IPS-18a (cell line): ENCODE measurements at regions not wholly inside any gene's neighbourhood (a gene's known extent, or its start where the extent isn't known, plus 50 kb on each side); places are given as distances from the start of the nearest gene placed in this dataset.
"Not testable (repeated sequence)": the region's sequence is repeated elsewhere in the genome, so short reads cannot be mapped to it uniquely, and the experiment has no call there.

ENCODE experiments used
- H3K27ac ChIP-seq: one replicate; pipeline ENCODE4 v1.5.1; 2013; ENCODE audit warnings: low read length
- H3K27me3 ChIP-seq: one replicate; pipeline ENCODE4 v1.6.1; 2013; ENCODE audit warnings: mild to moderate bottlenecking, low read length; ENCODE audit not compliant: control insufficient read depth, insufficient read depth
- H3K36me3 ChIP-seq: one replicate; pipeline ENCODE4 v1.6.1; 2013; ENCODE audit warnings: low read depth, low read length; ENCODE audit not compliant: control insufficient read depth
- H3K4me1 ChIP-seq: one replicate; pipeline ENCODE4 v1.6.1; 2013; ENCODE audit warnings: low read depth, low read length; ENCODE audit not compliant: control insufficient read depth
- H3K4me3 ChIP-seq: one replicate; pipeline ENCODE4 v1.5.1; 2013; ENCODE audit warnings: low read length
- H3K9ac ChIP-seq: one replicate; pipeline ENCODE4 v1.6.1; 2013; ENCODE audit warnings: mild to moderate bottlenecking, low read length, moderate library complexity
- H3K9me3 ChIP-seq: one replicate; pipeline ENCODE4 v1.6.1; 2013; ENCODE audit warnings: low read depth, low read length; ENCODE audit not compliant: control insufficient read depth

DNA sequence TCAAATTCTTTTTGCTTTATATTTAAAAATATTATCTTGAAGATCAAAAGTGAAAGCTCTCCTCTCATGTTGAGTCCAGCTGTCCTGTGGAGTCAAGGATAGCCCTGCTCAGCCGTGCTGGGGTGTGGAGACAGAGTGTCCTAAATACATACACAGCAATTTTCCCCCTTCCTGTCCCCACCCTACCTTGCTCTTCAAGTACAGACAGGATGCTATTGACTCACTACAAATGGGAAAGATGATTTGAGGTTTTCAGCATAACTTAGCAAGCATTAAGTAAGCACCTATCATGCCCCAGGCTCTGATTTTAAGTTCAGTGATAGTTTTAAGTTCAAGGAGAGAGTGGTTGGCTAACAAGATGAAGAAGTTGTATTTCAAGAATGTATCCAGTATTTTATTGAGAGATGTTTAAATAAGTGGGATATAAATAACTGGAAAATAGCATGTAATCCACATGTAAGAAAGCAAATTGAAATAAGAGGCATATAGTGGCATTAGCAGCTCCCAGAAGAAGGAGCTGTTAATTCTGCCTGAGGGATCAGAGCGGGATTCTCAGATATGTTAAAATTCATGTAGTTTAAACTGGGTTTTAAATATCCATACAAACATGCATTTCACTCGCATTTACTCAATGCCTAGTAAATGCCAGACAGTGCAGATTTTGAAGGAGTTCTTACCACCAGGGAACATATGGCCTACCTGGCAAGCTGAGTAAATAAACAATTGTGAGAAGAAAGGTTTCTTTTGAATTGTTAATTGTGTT is 183.5 kb upstream of the ANKFN1 start:
- no peaks in the 10 kb centered on the region for H3K9me3 ChIP-seq
- H3K27ac ChIP-seq = no peak overlapping the region
- no peaks in the 10 kb centered on the region for H3K27me3 ChIP-seq
- H3K4me1 ChIP-seq = peaks cover 10% of the 10 kb centered on the region
- no peaks in the 10 kb centered on the region for H3K36me3 ChIP-seq
- no peak overlapping the region for H3K9ac ChIP-seq
- no peak overlapping the region for H3K4me3 ChIP-seq

DNA sequence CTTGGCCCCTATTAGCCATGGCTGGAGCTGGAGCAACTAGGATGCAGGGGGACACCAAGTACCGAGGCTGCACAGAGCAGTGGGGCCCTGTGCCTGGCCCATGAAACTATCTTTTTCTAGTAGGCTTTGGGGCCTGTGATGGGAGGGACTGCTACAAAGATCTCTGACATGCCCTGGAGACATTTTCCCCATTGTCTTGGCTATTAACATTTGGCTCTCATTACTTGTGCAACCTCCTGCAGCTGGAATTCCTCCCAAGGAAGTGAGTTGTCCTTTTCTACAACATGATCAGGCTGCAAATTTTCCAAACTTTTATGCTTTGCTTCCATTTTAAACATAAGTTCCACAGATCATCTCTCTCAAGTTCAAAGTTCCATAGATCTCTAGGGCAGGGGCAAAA is 174.7 kb upstream of the ANKFN1 start:
- Histone ChIP-seq H3K27me3 (no peaks in the 10 kb centered on the region), H3K4me1 (no peaks in the 10 kb centered on the region), H3K4me3 (no peak overlapping the region), H3K9me3 (no peaks in the 10 kb centered on the region), H3K27ac (no peak overlapping the region), H3K36me3 (no peaks in the 10 kb centered on the region), H3K9ac (no peak overlapping the region)

DNA sequence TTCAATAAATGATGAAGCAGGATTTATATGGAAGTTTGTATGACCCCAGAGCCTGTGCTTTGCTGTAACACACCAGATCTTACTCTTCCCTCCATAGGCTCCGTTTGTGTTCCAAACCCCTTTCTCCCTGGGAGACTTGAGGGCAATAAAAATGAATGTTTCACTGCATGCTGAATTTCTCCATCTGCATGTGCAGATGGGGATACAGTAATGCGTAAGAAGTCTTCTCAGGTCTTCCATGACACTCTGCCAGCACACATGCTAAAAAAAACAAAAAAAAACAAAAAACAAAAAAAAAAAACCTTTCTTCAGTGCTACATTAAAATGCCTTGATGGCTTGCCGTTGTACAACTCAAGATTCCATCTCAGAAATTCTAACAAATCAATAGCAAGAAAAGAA is 170.2 kb upstream of the ANKFN1 start:
- Histone ChIP-seq H3K27me3 (no peaks in the 10 kb centered on the region), H3K9ac (no peak overlapping the region), H3K9me3 (no peaks in the 10 kb centered on the region), H3K4me1 (no peaks in the 10 kb centered on the region), H3K36me3 (no peaks in the 10 kb centered on the region), H3K27ac (no peak overlapping the region), H3K4me3 (no peak overlapping the region)

DNA sequence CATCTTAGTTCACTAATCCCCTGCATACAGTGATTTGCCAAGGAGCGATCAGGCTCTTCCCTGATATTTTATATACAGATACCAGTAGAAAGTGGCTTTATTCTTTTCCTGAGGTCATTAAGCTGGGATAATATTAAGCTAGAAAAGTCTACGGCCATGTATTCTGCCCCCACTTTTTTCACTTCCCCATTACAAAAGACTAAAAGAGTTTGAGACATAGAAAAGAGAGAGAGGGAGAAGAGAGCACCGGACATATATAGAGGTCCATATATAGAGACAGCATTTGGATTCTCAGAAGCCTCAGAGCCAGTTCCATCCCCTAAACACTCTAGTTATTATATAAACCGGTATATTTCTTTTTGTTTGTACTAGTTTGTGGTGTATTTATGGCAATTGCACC is 166.5 kb upstream of the ANKFN1 start:
- Histone ChIP-seq H3K27me3 (no peaks in the 10 kb centered on the region), H3K9ac (no peak overlapping the region), H3K27ac (no peak overlapping the region), H3K36me3 (no peaks in the 10 kb centered on the region), H3K4me3 (no peak overlapping the region), H3K9me3 (no peaks in the 10 kb centered on the region), H3K4me1 (no peaks in the 10 kb centered on the region)

DNA sequence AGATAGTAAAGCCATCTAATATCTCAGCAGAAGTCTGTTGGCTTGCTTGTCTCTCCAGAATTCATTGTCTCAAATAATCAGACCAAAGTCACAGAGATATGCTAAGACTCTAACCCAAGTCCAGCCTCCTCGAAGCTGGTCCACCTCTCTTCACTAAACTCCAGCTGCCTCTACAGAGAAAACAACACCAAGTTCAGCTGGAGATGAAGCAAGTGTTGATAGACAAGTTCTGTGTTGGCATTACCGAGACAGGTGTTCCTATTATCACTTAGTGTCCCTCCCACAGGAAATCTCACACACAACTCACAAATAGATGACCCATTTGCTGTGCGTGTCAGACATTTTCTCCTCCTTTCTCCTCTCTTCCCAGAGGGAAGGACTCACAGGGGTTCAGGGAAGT is 164.4 kb upstream of the ANKFN1 start:
- no peak overlapping the region for H3K27ac ChIP-seq
- no peaks in the 10 kb centered on the region for H3K36me3 ChIP-seq
- no peaks in the 10 kb centered on the region for H3K9me3 ChIP-seq
- no peak overlapping the region for H3K9ac ChIP-seq
- H3K4me1 ChIP-seq = no peaks in the 10 kb centered on the region
- H3K27me3 ChIP-seq = no peaks in the 10 kb centered on the region
- H3K4me3 ChIP-seq = no peak overlapping the region

DNA sequence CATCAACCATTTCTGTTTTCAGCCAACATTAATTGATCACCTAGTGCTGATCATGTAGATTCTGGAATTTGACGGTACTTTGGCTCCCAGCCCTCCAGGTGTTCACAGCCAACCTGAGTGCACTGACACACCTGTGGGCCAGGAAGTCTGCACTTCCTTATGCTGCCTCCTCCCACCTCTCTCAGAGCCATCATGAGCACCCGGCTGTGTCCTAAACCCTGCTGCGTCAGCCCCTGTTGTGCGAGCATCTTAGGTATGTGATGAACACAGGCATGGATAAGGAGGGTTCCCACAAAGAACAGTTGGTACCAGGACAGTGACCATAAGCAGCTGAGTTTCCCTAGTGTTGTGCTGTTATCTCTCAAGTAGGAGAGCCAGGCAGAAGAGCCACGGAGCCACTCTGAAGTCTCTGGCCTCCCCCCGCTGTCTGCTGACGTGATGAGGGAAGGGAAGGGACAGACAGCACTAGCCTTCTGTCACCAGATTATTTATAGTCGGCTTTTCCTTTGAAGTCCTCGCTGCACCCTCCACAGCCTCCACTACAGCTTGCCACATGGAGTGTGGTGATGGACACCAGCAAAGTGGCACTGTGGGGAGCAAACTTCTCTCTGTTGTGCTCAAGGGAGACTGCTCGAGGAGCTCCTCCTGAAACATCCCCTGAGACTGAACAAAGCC is 162.8 kb upstream of the ANKFN1 start:
- H3K4me3 ChIP-seq = no peak overlapping the region
- H3K27ac ChIP-seq = no peak overlapping the region
- no peaks in the 10 kb centered on the region for H3K4me1 ChIP-seq
- H3K27me3 ChIP-seq = no peaks in the 10 kb centered on the region
- no peaks in the 10 kb centered on the region for H3K36me3 ChIP-seq
- no peak overlapping the region for H3K9ac ChIP-seq
- H3K9me3 ChIP-seq = no peaks in the 10 kb centered on the region

DNA sequence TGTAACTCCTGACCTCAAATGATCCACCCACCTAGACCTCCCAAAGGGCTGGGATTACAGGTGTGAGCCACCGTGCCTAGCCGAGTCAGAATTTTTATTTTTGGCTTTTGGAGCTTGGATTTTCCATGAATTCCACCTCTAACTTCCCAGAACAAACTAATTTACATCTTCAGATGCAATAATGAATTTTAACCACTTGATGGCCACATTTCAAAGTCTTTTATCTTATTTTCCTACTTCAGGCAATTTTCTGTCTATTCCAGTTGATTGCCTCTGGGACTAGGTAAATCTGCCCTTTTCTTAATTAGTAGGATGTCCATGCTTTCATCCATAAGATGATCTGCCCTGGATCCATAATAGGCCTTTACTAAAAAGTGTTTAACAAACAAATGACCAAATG is 156.4 kb upstream of the ANKFN1 start:
- Histone ChIP-seq H3K4me3 (no peak overlapping the region), H3K4me1 (no peaks in the 10 kb centered on the region), H3K36me3 (no peaks in the 10 kb centered on the region), H3K27ac (no peak overlapping the region), H3K9me3 (peaks cover under 1% of the 10 kb centered on the region), H3K9ac (no peak overlapping the region), H3K27me3 (no peaks in the 10 kb centered on the region)

DNA sequence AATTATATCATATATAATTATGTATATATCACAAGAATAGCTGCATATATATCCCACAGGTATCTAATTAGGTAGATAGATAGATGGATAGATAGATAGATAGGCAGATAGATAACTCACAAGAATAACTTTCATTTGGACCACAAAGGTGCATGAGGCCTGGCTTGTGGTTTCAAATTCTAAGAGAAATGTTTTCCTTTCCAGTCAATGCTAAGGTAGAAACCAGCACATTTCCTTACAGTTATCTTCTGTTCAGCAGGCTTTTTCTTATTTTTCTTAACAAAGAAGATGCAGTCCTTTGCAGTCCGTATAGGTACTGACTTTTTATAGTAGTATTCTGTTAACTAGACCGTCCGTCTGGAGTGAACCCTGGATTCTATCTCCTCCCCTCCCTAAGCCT is 152.9 kb upstream of the ANKFN1 start:
- Histone ChIP-seq H3K4me3 (no peak overlapping the region), H3K9ac (no peak overlapping the region), H3K4me1 (no peaks in the 10 kb centered on the region), H3K36me3 (no peaks in the 10 kb centered on the region), H3K9me3 (peaks cover 4% of the 10 kb centered on the region), H3K27ac (no peak overlapping the region), H3K27me3 (no peaks in the 10 kb centered on the region)

DNA sequence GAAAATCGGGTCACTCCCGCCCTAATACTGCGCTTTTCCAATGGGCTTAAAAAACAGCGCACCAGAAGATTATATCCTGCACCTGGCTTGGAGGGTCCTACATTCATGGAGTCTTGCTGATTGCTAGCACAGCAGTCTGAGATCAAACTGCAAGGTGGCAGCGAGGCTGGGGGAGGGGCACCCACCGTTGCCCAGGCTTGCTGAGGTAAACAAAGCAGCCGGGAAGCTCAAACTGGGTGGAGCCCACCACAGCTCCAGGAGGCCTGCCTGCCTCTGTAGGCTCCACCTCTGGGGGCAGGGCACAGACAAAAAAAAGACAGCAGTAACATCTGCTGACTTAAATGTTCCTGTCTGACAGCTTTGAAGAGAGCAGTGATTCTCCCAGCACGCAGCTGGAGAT is 150.6 kb upstream of the ANKFN1 start:
- H3K27ac ChIP-seq, H3K36me3 ChIP-seq, H3K9me3 ChIP-seq, H3K9ac ChIP-seq, H3K27me3 ChIP-seq, H3K4me1 ChIP-seq, H3K4me3 ChIP-seq: not testable (repeated sequence)

DNA sequence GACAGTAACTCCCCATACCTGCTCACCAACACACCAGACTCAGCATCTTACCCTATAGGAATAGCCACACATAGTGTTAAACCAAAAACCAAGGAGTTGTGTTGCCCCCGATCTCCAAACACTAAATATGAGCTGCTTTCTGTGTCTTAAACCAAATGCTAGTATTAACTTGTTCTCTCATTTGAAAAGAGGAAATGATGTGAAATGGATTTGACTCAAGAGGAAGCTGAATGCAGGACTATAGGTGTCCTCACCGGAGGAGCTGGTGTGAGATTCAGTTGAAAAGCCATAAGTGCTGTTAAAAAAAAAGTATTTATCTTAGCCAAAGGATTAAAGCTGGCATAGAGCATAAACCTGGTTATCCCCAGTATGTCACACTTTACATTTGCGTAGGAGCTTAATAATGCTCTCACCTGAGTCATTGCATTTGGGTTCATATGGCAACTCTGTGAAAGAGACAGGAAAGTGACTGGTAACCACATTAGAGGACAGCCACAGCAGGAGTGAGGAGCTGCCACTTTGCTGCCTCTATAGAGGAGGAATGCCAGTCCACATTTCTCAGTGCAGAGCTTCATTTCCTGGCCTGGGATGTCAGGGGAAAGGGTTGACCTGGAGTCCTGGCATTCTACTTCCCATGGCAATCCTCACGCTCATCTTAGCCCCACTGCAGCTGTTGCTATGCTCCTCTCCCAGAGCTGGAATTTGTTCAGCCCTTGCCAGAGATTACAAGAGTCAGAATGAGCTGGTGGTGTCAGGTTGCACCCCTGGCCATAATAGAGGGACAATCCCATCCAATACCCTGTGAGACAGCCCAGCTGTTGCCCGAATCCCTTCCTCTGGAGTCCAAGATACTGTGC is 143.3 kb upstream of the ANKFN1 start:
- H3K27ac ChIP-seq = no peak overlapping the region

DNA sequence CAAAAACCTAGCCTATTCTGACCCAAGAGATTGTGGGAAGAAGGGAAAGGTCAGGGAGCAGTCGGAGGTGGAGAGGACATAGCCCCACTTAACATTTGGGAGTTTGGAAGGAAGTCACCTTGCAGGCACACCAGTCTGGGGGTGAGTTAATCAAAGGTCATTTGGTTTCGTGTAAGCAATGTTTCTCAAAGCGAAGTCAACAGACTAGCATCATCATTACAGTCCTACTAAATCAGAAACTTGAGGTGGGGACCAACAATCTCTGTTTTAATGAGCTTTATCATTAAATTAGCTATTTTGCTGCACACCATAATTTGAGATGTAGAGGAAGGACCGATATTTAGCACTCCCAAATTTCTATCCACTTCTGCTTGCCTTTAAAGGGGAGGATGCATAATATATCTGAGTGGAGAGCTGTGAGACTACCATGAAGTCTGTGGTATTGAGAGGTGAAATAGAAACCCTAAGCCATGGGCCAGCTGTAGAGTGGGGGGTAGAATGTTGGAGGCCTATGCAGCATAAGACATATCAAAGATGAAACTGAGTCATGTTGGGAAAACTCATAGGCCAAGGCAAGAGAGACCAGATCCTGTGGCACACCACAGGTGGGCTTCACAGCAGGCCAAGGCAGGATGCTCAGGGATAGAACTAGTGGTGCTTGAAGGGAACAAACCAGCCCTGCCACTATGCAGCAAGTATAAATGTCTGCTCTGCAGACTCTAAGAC is 141.7 kb upstream of the ANKFN1 start:
- Histone ChIP-seq H3K4me1 (peaks cover 7% of the 10 kb centered on the region), H3K4me3 (no peak overlapping the region)

More for the DNA sequence above, 143.3 kb upstream of the ANKFN1 start:
- Histone ChIP-seq H3K9me3 (no peaks in the 10 kb centered on the region), H3K4me1 (peaks cover 7% of the 10 kb centered on the region), H3K27me3 (no peaks in the 10 kb centered on the region), H3K36me3 (no peaks in the 10 kb centered on the region), H3K4me3 (no peak overlapping the region), H3K9ac (no peak overlapping the region)

More for the DNA sequence above, 141.7 kb upstream of the ANKFN1 start:
- Histone ChIP-seq H3K27me3 (no peaks in the 10 kb centered on the region), H3K9ac (no peak overlapping the region), H3K9me3 (no peaks in the 10 kb centered on the region), H3K36me3 (no peaks in the 10 kb centered on the region), H3K27ac (no peak overlapping the region)
